ENCODE measurements at regions not wholly inside any gene's neighbourhood (a gene's known extent, or its start where the extent isn't known, plus 50 kb on each side); places are given as distances from the start of the nearest gene placed in this dataset.
"Not testable (repeated sequence)": the region's sequence is repeated elsewhere in the genome, so short reads cannot be mapped to it uniquely, and the experiment has no call there.

DNA sequence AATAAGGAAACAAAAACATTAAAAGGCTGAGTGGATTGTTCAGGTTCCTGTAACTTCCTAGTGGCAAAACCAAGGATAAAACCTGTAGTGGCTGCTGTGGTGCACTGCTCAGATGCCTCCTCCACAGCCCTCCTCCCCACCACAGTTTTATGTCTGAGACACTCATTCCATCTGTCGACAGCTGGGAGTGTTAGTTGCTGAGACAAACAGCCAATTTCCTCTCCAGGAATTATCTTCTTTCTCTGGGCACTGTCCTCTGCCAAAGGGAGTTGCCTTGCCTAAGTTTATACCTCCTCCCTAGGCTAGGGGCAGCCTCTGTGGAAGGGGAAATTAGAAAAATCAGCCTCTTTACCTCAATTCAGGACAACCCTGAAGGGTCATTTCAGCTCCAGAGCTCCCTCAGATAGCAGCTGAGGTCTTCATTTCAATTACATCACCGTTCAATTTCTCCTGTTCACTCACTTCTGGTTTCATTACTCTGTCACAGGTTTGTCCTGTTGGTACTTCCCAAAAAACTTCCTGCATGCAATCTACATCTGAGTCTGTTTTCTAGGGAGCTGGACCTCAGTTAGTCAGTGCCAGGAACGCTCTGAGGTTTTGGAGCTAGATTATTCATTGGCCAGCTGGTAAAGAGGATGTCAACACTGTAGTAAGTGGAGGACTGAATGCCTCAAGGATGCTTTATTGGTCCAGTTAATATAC, 74.9 kb upstream of the ATP2B1 start:
- DNase-seq (ENCODE audit: low spot score) = no peak
- in situ Hi-C loops (cut with HindIII; ENCODE audit: low sequenced_read_pairs) = no loop called here

DNA sequence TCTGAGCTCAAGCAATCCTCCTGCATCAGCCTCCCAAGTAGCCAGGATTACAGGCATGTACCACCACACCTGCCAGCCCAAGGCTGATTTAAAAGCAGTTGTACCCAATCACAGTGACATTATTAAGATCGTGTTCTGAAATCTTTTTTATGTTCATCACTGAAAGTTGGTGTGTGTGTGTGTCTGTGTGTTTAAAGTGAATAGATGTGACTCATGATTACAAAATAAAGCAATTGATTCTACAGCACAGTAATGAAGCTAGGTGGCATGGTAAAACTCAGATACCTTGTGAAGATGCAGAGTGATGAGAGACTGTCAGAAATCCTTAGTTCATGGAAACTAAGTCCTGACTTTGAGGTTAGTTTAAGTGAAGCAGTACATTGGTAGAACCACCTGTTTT, 74.2 kb upstream of the ATP2B1 start:
- in situ Hi-C loops (cut with HindIII; ENCODE audit: low sequenced_read_pairs) = no loop called here
- no peak for DNase-seq (ENCODE audit: low spot score)

DNA sequence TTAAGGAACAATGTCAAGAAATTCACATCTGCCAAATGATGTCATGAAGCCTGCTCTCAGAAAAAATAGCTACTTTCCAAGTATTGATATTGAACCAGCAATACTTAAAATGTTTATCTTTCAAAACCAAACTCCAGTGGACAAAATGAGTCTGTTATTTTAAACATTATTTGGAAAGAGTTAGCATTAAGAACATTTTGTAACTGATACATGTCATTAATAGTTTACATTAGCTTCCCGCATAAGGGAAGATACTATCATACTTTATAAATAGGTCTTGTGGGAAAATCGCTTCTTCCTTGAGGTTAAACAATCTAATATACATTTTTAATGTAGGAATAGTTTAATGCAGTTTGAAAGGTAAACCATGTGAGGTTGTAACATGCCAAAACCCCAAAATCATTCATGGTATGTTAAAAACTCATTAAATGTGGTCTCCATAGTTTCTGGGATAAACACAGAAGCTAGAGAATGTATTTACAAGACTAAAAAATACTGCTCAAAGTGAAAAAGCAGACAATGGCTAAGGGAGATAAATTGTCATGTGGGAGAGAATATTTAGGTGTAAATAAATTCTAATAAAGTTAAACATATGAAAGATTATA, 73.4 kb upstream of the ATP2B1 start:
- DNase-seq (ENCODE audit: low spot score) = no peak
- in situ Hi-C loops (cut with HindIII; ENCODE audit: low sequenced_read_pairs) = no loop called here

DNA sequence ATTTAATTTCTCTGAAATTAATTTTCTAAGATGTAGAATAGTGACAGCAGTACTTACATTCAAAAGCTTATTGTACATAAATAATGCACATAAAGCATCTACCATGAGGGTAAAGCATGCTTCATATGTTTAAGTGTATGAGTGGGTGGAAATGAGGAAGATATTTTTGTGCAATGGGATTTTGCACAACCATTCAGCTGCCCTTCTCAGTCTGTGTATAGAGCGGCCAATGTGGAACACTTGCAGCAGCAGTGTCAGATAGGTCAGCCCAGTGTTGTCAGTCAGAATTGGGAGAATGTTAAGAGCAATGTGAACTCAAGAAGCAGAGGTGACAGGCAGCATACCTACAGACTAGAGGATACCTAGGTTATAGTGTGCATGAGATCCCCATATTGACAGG, 72.5 kb upstream of the ATP2B1 start:
- in situ Hi-C loops (cut with HindIII; ENCODE audit: low sequenced_read_pairs) = no loop called here
- no peak for DNase-seq (ENCODE audit: low spot score)

DNA sequence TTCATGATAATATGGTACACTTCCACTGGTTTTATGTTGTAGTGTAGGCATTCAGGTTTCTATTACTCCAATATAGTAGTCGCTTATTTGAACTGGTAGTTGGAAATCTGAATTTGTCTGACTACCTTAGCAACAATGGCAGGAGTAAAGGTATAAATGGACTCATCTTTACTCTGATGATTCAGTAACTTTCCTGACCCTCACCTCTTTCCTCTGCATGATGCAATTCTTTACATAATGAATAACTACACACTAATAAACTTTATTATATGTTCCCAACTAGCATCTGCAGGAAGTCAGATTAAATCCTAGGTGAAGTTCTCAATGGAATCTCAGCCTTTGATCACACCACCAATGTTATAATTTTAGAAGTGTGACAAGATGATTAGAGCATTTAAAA, 70.5 kb upstream of the ATP2B1 start:
- in situ Hi-C loops (cut with HindIII; ENCODE audit: low sequenced_read_pairs) = no loop called here
- DNase-seq (ENCODE audit: low spot score) = no peak

DNA sequence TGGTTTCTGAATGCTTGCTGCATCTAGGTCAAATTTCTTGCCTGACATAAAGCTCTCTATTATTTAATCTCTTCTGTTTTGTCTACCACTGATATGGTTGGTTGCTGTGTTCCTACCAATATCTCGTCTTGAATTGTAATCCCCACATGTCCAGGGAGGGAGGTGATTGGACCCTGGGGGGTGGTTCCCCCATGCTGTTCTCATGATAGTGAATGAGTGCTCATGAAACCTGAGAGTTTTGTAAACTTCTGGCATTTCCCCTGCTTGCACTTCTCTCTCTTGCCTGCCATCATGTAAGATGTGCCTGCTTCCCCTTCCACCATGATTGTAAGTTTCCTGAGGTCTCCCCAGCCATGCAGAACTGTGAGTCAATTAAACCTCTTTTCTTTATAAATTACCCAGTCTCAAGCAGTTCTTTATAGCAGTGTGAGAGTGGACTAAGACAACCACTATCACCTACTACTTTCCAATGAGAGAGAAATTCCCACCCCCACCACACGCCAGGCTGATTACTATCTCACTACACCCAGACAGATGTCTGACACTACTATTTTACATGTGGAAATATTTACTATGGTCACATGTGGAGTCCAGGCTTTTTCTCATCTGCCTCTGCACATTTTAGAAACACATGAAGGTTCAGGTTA, 69.2 kb upstream of the ATP2B1 start:
- DNase-seq (ENCODE audit: low spot score) = no peak
- in situ Hi-C loops (cut with HindIII; ENCODE audit: low sequenced_read_pairs) = no loop called here

DNA sequence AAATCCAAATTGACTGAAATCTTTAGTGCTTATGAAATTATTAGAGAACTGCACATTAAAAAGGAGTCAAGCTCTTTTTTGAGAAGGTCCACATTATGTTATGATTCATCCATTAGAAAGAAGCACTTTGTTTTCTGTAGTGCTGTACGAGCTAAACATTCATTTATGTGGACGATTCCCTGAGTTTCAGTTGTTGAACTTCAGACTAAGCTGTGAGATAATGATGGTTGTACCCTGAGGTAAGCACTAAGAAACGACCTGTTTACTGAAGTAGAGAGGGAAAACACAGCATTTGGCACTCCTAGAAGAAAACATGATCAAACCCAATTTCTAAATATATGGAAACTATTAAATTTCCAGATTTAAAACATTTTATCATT, 67.3 kb upstream of the ATP2B1 start:
- DNase-seq (ENCODE audit: low spot score) = no peak
- in situ Hi-C loops (cut with HindIII; ENCODE audit: low sequenced_read_pairs) = no loop called here

DNA sequence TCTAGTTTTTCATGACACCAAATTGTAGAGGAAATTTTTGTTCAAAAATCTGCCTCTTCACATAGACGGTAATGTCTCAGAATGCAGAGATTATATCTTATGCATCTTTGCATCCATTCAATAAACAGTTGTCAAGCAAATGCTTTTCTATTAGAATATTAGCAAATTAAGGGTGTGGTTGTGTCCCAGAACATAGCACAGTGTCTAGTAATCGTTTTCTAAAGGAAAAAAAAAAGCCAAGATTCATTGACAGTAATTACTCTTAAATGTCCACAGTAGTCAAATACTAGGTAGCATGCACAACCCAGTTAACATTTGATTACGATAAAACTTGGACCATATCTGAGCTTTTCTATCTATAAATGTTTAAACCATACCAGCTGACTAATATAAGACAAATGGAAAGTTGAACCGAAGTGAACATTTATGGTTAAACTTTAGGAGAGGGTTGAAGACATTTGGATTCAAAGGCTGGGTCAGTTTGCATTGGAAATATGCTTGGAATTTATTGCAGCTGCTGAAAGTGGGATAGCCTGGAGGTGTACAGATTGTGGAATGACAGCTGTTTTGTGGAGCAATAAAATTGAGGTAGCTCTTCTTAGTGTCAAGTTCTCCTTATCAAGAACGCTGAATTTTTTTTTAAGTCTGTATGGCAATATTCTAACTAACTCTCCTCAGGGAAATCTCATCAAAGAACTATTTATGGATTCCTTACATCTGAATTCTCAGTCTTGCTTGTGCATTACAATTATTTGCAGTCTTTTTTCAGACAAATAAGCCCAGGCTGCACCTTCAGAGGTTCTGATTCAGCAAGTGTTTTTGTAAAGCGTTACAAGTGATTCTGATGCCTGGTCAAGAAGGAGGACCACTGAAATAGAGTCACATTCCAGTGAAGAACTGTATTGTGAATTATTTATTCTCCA, 66.7 kb upstream of the ATP2B1 start:
- in situ Hi-C loops (cut with HindIII; ENCODE audit: low sequenced_read_pairs) = no loop called here
- no peak for DNase-seq (ENCODE audit: low spot score)

DNA sequence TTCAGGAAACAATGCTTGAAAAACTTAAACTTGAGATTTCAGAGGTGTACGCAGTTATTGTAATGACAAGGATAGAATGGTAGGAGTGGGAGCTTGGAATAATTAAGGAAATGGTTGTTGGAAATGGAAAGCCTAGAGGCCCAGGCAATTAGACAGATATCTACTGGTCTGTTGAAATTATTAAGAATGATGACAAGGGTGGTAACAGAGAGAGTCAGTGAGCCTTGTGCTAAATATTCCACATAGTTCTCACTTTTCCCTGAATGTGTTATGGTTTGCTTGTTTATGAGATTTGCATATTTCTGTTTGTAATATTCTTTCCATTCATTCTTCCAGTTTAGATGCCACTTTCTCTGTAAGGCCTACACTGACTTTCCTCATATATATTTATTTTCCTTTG, 66.0 kb upstream of the ATP2B1 start:
- no peak for DNase-seq (ENCODE audit: low spot score)
- in situ Hi-C loops (cut with HindIII; ENCODE audit: low sequenced_read_pairs) = no loop called here

DNA sequence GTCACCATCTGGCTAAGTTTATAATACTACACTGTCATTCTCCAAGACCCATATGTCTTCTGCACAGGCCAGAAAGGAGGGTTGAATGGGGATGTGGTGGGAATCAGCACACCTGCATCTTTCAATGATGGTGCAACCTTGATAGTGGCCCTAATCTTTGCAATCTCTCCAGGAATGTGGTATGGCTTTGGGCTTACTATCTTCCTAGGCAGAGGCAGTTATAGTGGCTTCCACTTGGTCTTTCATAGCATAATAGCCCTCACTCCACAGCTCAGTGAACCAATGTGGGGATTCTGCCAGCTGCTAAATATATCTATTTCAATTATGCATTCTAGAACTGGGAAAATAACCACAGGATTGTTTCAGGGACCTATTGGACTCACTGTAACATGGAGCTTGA, 61.8 kb upstream of the ATP2B1 start:
- in situ Hi-C loops (cut with HindIII; ENCODE audit: low sequenced_read_pairs) = no loop called here

DNA sequence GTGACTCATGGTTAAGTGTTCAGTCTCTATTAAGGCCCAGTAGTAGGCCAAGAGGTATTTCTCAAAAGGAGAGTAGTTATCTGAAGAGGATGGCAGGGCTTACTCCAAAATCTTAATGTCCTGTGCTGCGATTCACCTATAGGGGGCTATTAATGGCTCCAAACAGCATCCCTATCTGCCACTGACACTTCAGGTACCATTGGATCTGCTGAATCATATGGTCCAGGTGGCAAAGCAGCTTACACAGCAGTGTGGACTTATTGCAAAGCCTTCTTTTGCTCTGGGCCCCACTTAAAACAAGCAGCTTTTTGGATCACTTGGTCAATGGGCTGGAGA, 60.8 kb upstream of the ATP2B1 start:
- no peak for DNase-seq (ENCODE audit: low spot score)
- in situ Hi-C loops (cut with HindIII; ENCODE audit: low sequenced_read_pairs) = no loop called here

More for the DNA sequence above, 61.8 kb upstream of the ATP2B1 start:
- DNase-seq (ENCODE audit: low spot score) = no peak

DNA sequence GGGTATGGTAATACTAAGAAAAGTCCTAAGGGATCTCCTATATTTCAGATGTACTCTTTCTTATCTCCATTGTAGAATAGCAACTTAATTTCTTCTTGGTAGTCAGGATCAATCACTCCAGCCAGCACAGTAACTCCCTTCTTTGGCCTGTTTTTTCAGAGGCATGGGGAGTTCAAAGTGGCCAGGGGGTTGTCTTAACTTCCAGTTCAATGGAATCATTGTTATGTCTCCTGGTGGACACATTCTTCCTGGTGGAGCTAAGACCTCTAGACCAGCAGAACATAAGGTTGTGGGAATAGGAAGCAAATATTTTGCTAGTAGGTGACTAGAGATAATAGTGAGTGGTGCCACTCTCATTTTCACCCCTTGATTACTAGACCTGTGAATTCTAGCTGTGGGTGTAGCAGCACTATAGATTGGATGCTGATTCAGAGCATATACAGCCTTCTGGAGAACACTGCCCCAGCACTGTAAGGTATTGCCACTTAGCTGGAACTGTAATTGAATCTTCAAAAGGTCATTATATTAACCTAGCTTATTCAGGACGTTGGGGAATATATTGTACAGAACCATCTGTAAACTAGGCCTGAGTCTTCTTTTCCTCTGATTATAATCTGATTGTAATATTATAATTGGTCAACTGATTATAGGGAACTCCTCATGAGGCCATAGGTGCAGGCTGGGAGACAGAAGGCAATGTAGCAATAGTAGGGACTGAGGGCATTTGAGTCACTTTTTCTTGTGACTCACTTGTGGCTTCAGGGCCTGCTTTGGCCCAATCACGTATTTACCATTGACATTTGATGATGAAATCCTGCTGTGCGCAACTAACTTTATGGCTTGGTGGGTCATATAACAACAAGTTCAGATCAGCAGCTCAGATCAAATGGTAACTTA, 60.2 kb upstream of the ATP2B1 start:
- in situ Hi-C loops (cut with HindIII; ENCODE audit: low sequenced_read_pairs) = no loop called here
- no peak for DNase-seq (ENCODE audit: low spot score)

DNA sequence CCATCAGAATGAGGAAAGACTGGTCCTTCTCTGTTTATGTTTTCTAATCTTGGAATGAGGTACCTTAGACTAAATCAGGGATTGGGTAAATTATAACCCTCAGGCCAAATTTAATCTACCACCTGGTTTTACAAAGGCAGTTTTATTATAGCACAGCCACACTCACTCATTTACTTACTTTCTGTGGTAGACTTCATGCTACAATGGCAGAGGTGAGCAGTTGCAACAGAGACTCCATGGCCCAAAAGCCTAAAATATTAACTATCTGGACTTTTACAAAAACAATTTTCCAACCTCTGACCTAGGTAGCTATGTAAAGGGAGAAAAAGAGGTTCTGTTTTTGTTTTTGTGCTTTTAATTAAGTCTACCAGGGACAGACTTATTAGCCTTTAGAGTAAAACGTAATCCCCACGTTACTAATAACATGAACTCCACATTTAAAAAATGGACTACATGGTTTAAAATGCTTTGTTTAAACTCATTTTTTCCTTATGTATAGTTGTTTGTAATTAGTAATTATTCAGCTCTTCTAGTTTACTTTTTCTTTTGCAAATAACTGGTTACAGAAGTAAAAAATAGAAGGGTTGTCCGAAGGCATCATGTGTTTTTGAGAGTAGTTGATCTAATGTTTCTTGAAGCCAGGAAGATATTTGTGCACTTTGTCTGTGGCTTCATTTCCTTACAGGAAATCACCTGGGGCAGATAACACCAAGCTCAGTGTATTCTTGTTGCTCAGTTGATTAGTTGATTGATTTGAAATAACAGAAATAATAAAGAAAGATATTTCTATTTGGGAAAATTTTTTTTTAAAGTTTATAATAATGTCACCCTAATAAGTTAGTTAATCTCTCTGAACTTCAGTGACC, 57.6 kb upstream of the ATP2B1 start:
- in situ Hi-C loops (cut with HindIII; ENCODE audit: low sequenced_read_pairs) = no loop called here

DNA sequence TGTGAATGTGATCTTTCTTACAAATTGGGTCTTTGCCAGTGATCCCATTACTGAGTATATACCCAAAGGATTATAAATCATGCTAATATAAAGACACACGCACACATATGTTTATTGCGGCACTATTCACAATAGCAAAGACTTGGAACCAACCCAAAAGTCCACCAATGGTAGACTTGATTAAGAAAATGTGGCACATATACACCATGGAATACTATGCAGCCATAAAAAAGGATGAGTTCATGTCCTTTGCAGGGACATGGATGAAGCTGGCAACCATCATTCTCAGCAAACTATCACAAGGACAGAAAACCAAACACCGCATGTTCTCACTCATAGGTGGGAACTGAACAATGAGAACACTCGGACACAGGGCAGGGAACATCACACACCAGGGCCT, 55.5 kb upstream of the ATP2B1 start:
- DNase-seq (ENCODE audit: low spot score); in situ Hi-C loops (cut with HindIII; ENCODE audit: low sequenced_read_pairs): not testable (repeated sequence)

More for the DNA sequence above, 57.6 kb upstream of the ATP2B1 start:
- no peak for DNase-seq (ENCODE audit: low spot score)

DNA sequence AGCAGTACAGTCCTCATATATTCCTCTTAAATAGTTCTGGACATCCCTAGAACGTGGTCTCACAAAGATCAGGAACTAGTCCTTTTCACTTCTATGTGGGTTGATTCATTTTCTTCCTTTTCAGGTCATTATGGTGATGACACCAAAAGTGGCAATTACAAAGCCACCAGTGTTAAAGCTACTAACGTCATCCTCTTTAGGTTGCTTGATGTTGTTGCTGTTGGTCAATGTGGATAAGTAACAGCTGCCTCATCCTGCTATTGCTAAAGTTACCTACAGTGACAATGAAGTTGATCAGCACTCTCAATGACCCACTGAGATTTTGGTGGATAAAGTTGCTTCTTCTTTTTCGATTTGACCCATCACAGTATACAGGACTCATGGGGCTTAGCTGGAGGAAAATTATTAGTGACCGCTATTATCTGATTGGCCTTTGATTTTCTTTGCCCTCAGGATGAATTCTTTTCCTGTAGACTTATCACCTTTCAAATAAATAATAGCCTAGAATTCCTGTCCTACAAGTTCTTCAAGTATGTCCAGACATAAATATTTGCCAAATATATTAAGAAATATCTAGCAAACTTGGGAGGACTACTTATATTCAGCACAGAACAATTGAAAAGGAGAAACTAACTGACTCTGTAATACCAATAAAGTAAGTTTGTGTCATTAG, 54.0 kb upstream of the ATP2B1 start:
- in situ Hi-C loops (cut with HindIII; ENCODE audit: low sequenced_read_pairs) = no loop called here
- DNase-seq (ENCODE audit: low spot score) = no peak

DNA sequence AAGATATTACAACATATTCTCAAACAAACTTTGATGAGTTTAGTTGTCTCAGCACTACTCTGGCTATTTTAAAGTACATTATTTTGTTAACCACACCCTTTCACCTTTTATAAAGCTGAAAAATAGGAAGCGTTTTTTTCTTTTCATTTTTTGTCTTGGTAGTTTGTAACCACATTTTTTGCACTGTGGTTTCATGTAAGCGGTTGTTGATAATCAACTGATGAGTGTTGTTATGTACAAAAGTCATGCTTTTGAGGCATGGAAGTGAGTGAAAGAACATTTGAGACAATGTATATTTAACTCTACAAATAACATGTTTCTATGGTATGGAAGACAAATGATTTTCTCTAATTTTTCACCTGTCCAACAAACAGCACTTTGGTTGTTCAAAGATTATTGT, 52.1 kb upstream of the ATP2B1 start:
- in situ Hi-C loops (cut with HindIII; ENCODE audit: low sequenced_read_pairs) = no loop called here
- no peak for DNase-seq (ENCODE audit: low spot score)
